Germinal center (tissue), 1 donor: ENCODE measurements at regions not wholly inside any gene's neighbourhood (a gene's known extent, or its start where the extent isn't known, plus 50 kb on each side); places are given as distances from the start of the nearest gene placed in this dataset.

Experiments used
- DNase-seq: peaks from one replicate; pipeline ENCODE4 v3.0.0; 2012; ENCODE audit warnings: mixed read lengths, low spot score

- no peak for DNase-seq
Observed at GRCh38 chr16:5895976-5896375, 798.4 kb upstream of the EEF2KMT start.

DNA sequence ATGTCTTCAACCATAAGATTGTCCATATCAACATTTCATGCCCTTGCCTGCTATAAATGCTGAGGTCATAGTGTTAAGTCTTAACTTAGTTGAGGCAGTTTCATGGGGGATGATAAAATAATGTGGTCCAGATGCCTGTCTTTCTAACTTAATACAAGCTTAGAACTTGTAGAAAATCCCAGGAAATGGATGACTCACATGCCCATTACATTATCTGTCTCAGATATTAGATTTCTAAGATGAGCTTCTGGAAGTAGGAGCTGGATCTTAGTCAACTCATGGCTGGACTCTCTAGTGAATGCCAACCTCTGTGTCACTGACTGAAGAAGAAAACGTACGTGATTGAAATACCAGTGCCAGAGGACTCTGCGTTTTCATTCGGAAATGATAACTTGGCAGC lies 797.5 kb upstream of the EEF2KMT start:
- no peak for DNase-seq

DNA sequence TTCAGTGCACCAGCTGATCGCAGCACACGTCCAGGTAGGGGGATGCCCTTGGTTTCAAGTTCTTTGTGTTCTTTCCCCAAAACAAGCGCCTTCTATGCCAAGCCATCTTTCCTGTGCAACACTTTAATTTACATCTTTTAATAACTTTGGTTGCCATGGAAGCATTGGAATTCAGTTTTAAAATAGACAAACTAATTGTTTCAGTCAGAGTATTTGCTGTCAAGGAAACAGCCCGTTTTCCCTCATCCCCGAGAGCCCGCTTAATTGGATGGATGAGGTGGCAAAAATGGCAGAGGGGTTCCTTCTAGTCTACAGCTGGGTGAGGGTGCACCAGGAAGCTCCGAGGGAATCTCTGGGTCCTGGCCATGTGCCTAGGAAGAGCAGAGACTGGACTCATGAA lies 793.7 kb upstream of the EEF2KMT start:
- DNase-seq = no peak

GRCh38 chr16:5885521-5885920 lies 787.9 kb upstream of the EEF2KMT start:
- no peak for DNase-seq

DNA sequence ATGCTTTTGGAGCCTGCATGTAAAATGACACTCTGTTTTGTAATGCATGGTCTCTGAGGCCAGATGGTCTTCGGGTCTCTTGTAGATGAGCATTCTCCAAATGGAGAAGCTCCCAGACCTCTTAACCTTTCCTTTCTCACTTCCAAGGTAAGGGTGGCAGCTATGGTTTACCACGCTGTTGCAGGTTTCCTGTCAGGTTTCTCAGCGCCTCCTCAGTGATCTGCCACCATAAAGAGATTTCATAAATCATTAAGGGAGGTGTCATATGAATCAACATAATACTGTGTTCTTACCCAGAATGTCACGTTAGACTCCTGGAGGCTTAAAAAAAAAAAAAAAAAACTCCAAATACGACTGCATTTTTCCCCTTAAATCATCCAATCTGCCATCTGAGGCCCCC lies 787.4 kb upstream of the EEF2KMT start:
- no peak for DNase-seq

- no peak for DNase-seq
Observed at GRCh38 chr16:5884339-5884738, 786.7 kb upstream of the EEF2KMT start.

DNA sequence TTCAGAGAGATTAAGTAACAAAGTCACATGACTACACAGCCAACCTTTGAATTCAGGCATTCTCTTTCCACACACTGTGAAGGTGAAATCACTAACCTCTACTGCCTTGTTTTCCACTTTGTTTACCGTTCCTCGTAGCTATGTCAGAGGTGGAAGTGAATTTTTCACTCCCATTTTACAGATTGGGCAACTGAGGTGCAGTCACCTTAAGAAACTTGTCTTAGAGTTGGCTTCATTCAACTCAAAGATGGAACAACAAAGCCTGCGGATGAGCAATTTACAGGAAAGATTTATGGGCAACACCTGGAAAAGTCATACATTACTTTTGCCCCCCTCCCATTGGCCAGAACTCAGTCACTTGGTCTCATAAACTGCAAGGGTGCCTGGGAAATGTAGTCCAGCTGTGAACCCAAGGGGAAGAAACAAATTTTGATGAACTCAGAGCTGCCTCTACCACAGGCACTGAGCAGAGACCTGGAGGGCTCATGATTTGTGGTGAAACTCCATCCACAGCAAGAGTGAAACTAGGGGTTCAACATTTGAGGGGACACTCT lies 784.6 kb upstream of the EEF2KMT start:
- no peak for DNase-seq

DNA sequence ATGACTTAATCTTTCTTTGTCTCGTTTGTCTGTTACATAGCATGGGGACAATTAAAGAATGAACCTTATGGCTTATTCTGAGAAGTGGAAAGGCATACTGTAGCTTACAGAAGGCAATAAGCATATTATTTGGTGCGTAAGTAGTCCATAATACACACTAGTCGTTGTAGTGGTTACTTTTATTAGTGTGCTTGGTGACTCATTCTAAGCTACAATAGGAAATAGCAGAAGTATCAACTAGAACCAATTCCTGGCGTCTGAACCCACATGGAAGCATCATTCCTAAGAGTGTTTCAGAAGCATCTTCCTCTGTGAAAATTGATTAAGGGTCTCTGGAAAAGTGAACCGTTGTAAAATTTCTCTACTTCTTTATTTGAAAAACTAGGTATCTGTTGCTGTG lies 777.8 kb upstream of the EEF2KMT start:
- no peak for DNase-seq

GRCh38 chr16:5874899-5875298 lies 777.3 kb upstream of the EEF2KMT start:
- DNase-seq = no peak

GRCh38 chr16:5873221-5873620 lies 775.6 kb upstream of the EEF2KMT start:
- no peak for DNase-seq

DNA sequence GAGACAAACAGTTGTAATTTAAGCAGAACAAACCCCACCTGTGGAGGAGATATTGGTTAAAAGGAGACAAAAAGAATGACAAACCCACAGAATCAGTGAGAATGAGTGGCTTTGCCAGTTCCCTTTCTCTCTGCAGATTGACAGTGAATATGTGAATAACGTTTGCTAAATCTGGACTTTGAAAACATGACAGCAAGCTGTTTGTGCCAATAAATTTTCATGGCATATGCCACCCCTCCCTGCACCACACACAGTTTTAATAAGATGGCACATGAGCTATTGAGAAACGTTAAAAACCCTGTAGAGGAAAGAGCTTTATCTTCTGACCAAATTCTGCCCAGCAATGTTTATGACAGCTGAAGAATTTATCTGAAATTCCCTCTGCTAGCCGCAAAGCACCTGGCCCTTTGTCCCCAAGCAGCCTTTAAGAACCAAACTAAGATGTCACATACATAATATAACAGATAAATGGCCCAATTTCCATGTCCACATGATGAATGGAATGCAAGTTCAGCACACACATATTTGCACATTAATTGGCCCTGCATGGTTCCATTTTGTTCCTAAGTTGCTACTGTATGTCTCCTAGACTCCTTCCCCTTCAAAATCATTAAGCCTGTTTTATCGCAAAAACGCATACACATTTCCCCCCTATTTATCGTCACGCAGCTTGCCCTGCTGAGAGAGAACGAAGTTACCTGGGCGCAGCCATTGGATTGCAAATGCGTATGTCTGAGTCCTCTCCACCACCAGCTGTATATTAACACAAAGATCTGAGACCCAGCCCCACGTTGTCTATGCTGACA lies 773.5 kb upstream of the EEF2KMT start:
- DNase-seq = no peak

GRCh38 chr16:5867250-5867649 lies 769.7 kb upstream of the EEF2KMT start:
- no peak for DNase-seq

GRCh38 chr16:5865236-5865635 lies 767.6 kb upstream of the EEF2KMT start:
- no peak for DNase-seq

DNA sequence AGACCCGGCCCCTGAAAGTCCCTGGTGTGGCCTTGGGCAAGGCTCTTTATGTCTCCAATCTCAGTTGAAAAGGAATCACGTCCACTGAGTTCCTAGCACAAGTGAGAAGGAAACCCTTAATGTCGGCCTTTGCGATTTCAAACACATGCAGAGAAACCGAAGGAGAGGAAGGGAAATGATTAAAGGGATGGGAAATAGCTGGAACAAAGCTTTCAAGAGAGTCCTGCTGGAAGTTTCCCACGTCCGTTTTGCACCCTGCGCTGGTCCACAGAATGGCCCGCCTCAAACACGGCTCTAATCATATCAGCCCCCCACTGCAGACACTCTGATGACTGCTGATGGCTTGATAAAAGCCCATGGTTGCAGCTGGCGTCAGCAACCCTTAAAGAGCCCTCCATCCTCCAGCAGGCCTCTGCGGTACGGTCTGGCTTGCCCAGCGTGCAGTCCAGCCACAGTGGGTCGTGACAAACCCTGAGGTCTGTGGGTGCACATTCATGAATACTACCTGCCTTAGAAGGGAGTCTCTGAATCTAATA lies 765.5 kb upstream of the EEF2KMT start:
- no peak for DNase-seq

GRCh38 chr16:5862103-5862840 lies 764.7 kb upstream of the EEF2KMT start:
- no peak for DNase-seq

- DNase-seq = no peak
Observed at GRCh38 chr16:5861241-5861640, 763.6 kb upstream of the EEF2KMT start.

- no peak for DNase-seq
Observed at GRCh38 chr16:5858180-5858579, 760.6 kb upstream of the EEF2KMT start.

- DNase-seq = no peak
Observed at GRCh38 chr16:5854027-5854426, 756.4 kb upstream of the EEF2KMT start.

DNA sequence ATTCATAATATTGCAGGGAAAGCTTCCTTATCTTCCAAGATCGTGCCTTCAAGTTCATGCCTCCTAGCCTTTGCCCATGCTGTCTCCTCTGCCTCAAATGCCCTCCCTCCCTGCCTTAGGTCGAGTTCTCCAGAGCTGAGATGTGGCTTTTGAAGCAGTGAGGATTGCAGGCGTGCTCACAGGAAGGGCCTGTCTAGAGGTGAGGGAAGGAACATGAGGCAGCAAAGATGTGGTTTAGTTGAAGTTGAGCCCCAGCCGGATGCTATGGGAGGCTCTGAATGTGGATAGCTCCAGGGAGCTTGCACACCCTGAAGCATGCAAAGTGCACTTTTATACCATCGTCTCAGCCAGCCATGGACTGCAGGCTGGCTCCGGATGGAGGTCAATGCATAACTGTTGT lies 754.6 kb upstream of the EEF2KMT start:
- DNase-seq = no peak

GRCh38 chr16:5851393-5851982 lies 753.9 kb upstream of the EEF2KMT start:
- no peak for DNase-seq

GRCh38 chr16:5850632-5851392 lies 753.2 kb upstream of the EEF2KMT start:
- DNase-seq = no peak

DNA sequence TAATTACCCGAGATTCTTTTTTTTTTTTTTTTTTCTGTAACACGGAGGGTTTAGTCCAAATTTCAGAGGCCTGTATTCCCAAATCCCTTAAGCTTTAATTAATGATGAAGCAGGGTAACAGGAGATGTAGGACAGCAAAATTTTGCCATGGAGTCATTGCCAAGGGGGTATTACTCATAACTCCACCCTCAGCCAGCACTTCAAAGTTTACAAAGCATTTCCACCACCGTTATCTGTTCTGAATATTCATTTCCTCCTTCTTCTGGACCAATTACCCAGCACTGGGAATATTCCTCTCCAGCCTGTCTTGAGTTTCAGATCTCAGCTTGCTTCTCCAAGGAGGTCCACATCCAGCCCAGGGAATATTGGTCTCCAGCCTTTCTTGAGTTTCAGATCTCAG lies 747.5 kb upstream of the EEF2KMT start:
- DNase-seq = no peak
